Immature natural killer cell (primary cell): ENCODE measurements at regions not wholly inside any gene's neighbourhood (a gene's known extent, or its start where the extent isn't known, plus 50 kb on each side); places are given as distances from the start of the nearest gene placed in this dataset.

Source experiments
- DNase-seq, 3 donors: peaks; one replicate each; pipeline ENCODE4 v3.0.0; 2022; ENCODE audit warnings: mixed read lengths in 1 of 3
- H3K27ac Mint-ChIP-seq, 6 donors: one replicate each; pipeline ENCODE4 v1.8.0; 2020; ENCODE audit warnings: mixed read lengths in 6 of 6, mild to moderate bottlenecking in 5 of 6, inconsistent platforms in 4 of 6, moderate library complexity in 3 of 6
- H3K27me3 Mint-ChIP-seq, 3 donors: one replicate each; pipeline ENCODE4 v1.8.0; 2020 to 2021; ENCODE audit warnings: low read depth in 3 of 3, mild to moderate bottlenecking in 3 of 3, mixed read lengths in 3 of 3, moderate library complexity in 3 of 3, inconsistent platforms in 1 of 3
- H3K36me3 Mint-ChIP-seq, 3 donors: one replicate each; pipeline ENCODE4 v1.8.0; 2020; ENCODE audit warnings: mixed read lengths in 3 of 3, inconsistent platforms in 2 of 3, mild to moderate bottlenecking in 2 of 3
- H3K4me1 Mint-ChIP-seq, 2 donors: one replicate each; pipeline ENCODE4 v1.8.0; 2020; ENCODE audit warnings: inconsistent platforms in 2 of 2, mild to moderate bottlenecking in 2 of 2, mixed read lengths in 2 of 2, moderate library complexity in 1 of 2
- H3K4me3 Mint-ChIP-seq, 5 donors: one replicate each; pipeline ENCODE4 v1.8.0; 2020; ENCODE audit warnings: mild to moderate bottlenecking in 5 of 5, mixed read lengths in 5 of 5, inconsistent platforms in 3 of 5, moderate library complexity in 3 of 5
- H3K9me3 Mint-ChIP-seq, 6 donors: one replicate each; pipeline ENCODE4 v1.8.0; 2020; ENCODE audit warnings: mild to moderate bottlenecking in 6 of 6, mixed read lengths in 6 of 6, inconsistent platforms in 4 of 6, moderate library complexity in 3 of 6

GRCh38 chr21:35102488-35103371 is 53.6 kb upstream of the RUNX1 start:
- Mint-ChIP-seq H3K27ac (no peak overlapping the region), H3K27me3 (no peaks in the 10 kb centered on the region), H3K9me3 (peaks cover 0 to 1% (median 0%) of the 10 kb centered on the region in 6 donors), H3K4me3 (no peak overlapping the region), H3K4me1 (no peaks in the 10 kb centered on the region), H3K36me3 (no peaks in the 10 kb centered on the region)
- DNase-seq = peak in 1 of 3 donors; percentile 3

- no peak overlapping the region for H3K27ac Mint-ChIP-seq
- peaks cover 0 to 4% (median 2%) of the 10 kb centered on the region in 3 donors for H3K27me3 Mint-ChIP-seq
- no peaks in the 10 kb centered on the region for H3K36me3 Mint-ChIP-seq
Measured at GRCh38 chr21:35100349-35100811, 51.3 kb upstream of the RUNX1 start.

GRCh38 chr21:35099310-35099709 is 50.2 kb upstream of the RUNX1 start:
- no peak overlapping the region for H3K27ac Mint-ChIP-seq
- H3K36me3 Mint-ChIP-seq = no peaks in the 10 kb centered on the region
- H3K9me3 Mint-ChIP-seq = peaks cover 0 to 1% (median 0%) of the 10 kb centered on the region in 6 donors
- DNase-seq = no peak
- H3K4me1 Mint-ChIP-seq = no peaks in the 10 kb centered on the region
- no peak overlapping the region for H3K4me3 Mint-ChIP-seq
- peaks cover 0 to 4% (median 2%) of the 10 kb centered on the region in 3 donors for H3K27me3 Mint-ChIP-seq

More at GRCh38 chr21:35100349-35100811, 51.3 kb upstream of the RUNX1 start:
- no peak for DNase-seq
- Mint-ChIP-seq H3K4me3 (no peak overlapping the region), H3K9me3 (peaks cover 0 to 1% (median 0%) of the 10 kb centered on the region in 6 donors), H3K4me1 (no peaks in the 10 kb centered on the region)
